ENCODE measurements at regions not wholly inside any gene's neighbourhood (a gene's known extent, or its start where the extent isn't known, plus 50 kb on each side); places are given as distances from the start of the nearest gene placed in this dataset.

DNA sequence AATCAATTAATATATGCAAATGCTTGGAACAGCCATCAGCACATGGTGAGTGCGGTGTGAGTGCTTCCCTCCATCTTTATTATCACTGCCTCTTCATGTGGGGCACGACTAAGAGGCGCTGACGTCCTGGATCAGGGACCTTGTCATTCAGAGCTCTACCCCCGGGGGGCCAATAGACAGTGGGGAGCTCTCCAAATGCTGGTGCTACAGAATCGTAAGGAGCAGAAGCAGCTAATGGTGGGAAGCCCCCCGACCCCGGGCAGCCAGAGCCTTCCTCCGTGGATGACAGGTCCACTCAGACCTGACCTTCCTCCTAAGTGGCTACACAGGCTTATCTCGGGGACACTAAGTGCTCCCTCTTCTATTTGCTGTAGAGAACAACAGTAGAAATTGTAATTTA lies 257.5 kb upstream of the PMEPA1 start:
- TF ChIP-seq CTCF (IDR thresholded peaks at IDR 0.05) (no peak), POLR2A (IDR thresholded peaks at IDR 0.05) (no peak)
